ENCODE measurements at regions not wholly inside any gene's neighbourhood (a gene's known extent, or its start where the extent isn't known, plus 50 kb on each side); places are given as distances from the start of the nearest gene placed in this dataset.

DNA sequence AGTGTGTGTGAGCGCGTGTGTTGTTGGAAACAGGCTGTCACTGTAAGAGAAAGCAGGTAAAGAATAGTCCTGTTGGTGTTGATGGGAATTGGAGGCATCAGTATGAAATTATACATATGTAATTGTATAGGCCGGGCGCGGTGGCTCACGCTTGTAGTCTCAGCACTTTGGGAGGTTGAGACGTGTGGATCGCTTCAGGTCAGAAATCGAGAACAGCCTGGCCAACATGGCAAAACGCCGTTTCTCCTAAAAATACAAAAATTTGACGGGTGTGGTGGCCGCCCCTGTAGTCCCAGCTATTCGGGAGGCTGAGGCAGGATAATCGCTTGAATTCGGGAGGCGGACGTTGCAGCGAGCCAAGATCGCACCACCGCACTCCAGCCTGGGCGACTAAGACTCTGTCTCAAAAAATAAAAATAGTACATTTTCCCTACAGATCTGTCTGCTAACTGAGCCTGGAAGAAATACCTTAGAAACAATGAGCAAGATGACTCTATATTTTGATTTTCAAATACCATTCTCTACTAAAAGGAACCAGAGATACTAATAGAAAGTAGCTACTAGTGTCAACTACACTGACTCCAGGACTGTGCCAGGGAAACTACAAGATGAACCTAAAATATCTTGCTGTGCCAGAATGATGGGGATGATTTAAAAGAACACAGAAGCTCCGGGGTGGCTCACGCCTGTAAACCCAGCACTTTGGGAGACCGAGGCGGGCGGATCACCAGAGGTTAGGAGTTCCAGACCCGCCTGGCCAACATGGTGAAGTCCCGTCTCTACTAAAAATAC, 110.8 kb downstream of the TRIM27 start:
- CTCF ChIA-PET: no interaction called here
- POLR2A ChIA-PET (ENCODE audit: low non-redundant PET): no interaction called here
- no TSS peak for BruUV-seq (replicated peaks)
- Histone ChIP-seq H3K9me3 (ENCODE audit: low read depth, low read length, poor library complexity, severe bottlenecking) (no peaks in the 10 kb centered on the region), H3K4me3 (ENCODE audit: low read depth, low read length, poor library complexity, severe bottlenecking) (no peak overlapping the region), H3K4me1 (ENCODE audit: insufficient read depth, low read length, poor library complexity, severe bottlenecking) (peaks cover 10% of the 10 kb centered on the region), H3K27me3 (replicated peaks; ENCODE audit: insufficient read depth, low read depth, low read length, poor library complexity) (no peaks in the 10 kb centered on the region), H3K27ac (ENCODE audit: low read depth, low read length, poor library complexity, severe bottlenecking) (no peak overlapping the region), H3K36me3 (ENCODE audit: insufficient read depth, low read length, poor library complexity, severe bottlenecking) (no peaks in the 10 kb centered on the region)
- intact Hi-C loops (cut with micrococcal nuclease; ENCODE audit: unreplicated experiment): loop anchor here (5.0 kb wide), 1 partner anchor 169 kb away; no protein-coding TSS in a partner anchor
- no peak for DNase-seq (ENCODE audit: low spot score)
- TF ChIP-seq, protein P1, sequence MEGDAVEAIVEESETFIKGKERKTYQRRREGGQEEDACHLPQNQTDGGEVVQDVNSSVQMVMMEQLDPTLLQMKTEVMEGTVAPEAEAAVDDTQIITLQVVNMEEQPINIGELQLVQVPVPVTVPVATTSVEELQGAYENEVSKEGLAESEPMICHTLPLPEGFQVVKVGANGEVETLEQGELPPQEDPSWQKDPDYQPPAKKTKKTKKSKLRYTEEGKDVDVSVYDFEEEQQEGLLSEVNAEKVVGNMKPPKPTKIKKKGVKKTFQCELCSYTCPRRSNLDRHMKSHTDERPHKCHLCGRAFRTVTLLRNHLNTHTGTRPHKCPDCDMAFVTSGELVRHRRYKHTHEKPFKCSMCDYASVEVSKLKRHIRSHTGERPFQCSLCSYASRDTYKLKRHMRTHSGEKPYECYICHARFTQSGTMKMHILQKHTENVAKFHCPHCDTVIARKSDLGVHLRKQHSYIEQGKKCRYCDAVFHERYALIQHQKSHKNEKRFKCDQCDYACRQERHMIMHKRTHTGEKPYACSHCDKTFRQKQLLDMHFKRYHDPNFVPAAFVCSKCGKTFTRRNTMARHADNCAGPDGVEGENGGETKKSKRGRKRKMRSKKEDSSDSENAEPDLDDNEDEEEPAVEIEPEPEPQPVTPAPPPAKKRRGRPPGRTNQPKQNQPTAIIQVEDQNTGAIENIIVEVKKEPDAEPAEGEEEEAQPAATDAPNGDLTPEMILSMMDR (conservative IDR thresholded peaks at IDR 0.05; ENCODE audit: low read depth, low read length): no peak
- TF ChIP-seq EZH2 (IDR thresholded peaks at IDR 0.05; ENCODE audit: borderline replicate concordance, low read depth, low read length, poor library complexity, severe bottlenecking): no peak

GRCh38 chr6:28814032-28814976, 109.5 kb downstream of the TRIM27 start:
- Histone ChIP-seq H3K4me3 (ENCODE audit: low read depth, low read length, poor library complexity, severe bottlenecking) (peak overlapping the region; percentile 60), H3K36me3 (ENCODE audit: insufficient read depth, low read length, poor library complexity, severe bottlenecking) (no peaks in the 10 kb centered on the region), H3K27ac (ENCODE audit: low read depth, low read length, poor library complexity, severe bottlenecking) (peak overlapping the region; percentile 46), H3K4me1 (ENCODE audit: insufficient read depth, low read length, poor library complexity, severe bottlenecking) (peaks cover 10% of the 10 kb centered on the region), H3K27me3 (replicated peaks; ENCODE audit: insufficient read depth, low read depth, low read length, poor library complexity) (no peaks in the 10 kb centered on the region), H3K9me3 (ENCODE audit: low read depth, low read length, poor library complexity, severe bottlenecking) (no peaks in the 10 kb centered on the region)
- POLR2A ChIA-PET (ENCODE audit: low non-redundant PET): no interaction called here
- TF ChIP-seq, protein P1 (conservative IDR thresholded peaks at IDR 0.05; ENCODE audit: low read depth, low read length): no peak
- TF ChIP-seq EZH2 (IDR thresholded peaks at IDR 0.05; ENCODE audit: borderline replicate concordance, low read depth, low read length, poor library complexity, severe bottlenecking): no peak
- CTCF ChIA-PET: no interaction called here
- no TSS peak for BruUV-seq (replicated peaks)
- DNase-seq (ENCODE audit: low spot score): peak; percentile 58
- intact Hi-C loops (cut with micrococcal nuclease; ENCODE audit: unreplicated experiment): loop anchor here (5.0 kb wide), 1 partner anchor 168 kb away; no protein-coding TSS in a partner anchor

DNA sequence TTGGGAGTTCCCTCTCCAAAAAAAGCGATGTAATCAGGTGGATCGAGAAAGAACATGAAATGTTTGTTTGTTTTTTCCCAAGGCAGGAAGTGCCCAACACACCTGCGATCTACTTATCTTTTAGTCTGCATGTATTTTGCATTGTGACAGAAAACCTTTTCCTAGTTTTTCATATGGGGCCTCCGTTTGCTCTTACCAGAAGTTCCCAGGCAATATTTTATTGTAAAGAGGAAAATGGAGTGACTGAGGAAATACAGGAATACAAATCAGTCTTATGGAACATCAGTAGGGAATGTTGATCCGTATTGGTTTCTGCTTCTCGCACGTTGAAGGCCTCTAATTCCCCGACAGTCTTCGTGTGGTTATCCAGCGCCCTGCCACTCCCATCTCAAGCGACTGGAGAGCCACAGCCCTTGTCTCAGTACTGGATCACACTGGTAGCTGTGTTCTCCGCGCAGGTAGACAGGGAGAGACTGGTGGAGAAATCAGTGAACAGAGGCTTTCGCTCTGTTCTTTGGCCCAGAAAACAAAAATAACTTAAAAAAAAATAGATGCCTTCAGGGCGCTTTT, 107.4 kb downstream of the TRIM27 start:
- Histone ChIP-seq H3K27me3 (replicated peaks; ENCODE audit: insufficient read depth, low read depth, low read length, poor library complexity) (no peaks in the 10 kb centered on the region), H3K4me1 (ENCODE audit: insufficient read depth, low read length, poor library complexity, severe bottlenecking) (peaks cover 5% of the 10 kb centered on the region), H3K36me3 (ENCODE audit: insufficient read depth, low read length, poor library complexity, severe bottlenecking) (no peaks in the 10 kb centered on the region), H3K9me3 (ENCODE audit: low read depth, low read length, poor library complexity, severe bottlenecking) (no peaks in the 10 kb centered on the region), H3K27ac (ENCODE audit: low read depth, low read length, poor library complexity, severe bottlenecking) (no peak overlapping the region), H3K4me3 (ENCODE audit: low read depth, low read length, poor library complexity, severe bottlenecking) (peak overlapping the region; percentile 46)
- BruUV-seq (replicated peaks): no TSS peak
- ChIA-PET POLR2A (ENCODE audit: low non-redundant PET) (interaction anchor here (1.3 kb wide), 1 partner anchor 47 kb away, joined by 3 read pairs; no protein-coding TSS in a partner anchor), CTCF (no interaction called here)
- no peak for DNase-seq (ENCODE audit: low spot score)
- intact Hi-C loops (cut with micrococcal nuclease; ENCODE audit: unreplicated experiment): no loop called here
- no peak for TF ChIP-seq EZH2 (IDR thresholded peaks at IDR 0.05; ENCODE audit: borderline replicate concordance, low read depth, low read length, poor library complexity, severe bottlenecking)
- TF ChIP-seq, protein P1 (conservative IDR thresholded peaks at IDR 0.05; ENCODE audit: low read depth, low read length): no peak
